ENCODE measurements at regions not wholly inside any gene's neighbourhood (a gene's known extent, or its start where the extent isn't known, plus 50 kb on each side); places are given as distances from the start of the nearest gene placed in this dataset.

DNA sequence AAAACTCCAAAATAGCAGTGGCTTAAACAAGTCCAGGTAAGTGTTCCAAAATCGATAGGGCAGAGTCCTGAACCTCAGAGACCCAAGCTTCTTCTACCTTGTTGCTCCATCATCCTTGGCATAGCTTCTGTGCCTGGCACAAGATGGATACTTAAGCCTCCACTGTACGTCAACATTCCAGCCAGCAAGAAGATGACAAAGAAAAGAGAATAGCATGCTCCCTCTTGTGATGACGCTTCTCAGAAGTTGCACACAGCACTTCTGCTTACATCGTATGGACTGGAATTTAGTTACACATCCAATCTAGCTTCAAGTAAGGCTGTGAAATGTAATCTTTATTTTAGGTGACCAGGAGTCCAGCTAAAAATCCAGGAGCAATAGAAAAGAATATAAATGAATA is 227.4 kb downstream of the ESM1 start:
- TF ChIP-seq, protein P1, sequence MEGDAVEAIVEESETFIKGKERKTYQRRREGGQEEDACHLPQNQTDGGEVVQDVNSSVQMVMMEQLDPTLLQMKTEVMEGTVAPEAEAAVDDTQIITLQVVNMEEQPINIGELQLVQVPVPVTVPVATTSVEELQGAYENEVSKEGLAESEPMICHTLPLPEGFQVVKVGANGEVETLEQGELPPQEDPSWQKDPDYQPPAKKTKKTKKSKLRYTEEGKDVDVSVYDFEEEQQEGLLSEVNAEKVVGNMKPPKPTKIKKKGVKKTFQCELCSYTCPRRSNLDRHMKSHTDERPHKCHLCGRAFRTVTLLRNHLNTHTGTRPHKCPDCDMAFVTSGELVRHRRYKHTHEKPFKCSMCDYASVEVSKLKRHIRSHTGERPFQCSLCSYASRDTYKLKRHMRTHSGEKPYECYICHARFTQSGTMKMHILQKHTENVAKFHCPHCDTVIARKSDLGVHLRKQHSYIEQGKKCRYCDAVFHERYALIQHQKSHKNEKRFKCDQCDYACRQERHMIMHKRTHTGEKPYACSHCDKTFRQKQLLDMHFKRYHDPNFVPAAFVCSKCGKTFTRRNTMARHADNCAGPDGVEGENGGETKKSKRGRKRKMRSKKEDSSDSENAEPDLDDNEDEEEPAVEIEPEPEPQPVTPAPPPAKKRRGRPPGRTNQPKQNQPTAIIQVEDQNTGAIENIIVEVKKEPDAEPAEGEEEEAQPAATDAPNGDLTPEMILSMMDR (IDR thresholded peaks at IDR 0.05), result no peak
- TF ChIP-seq EP300 (IDR thresholded peaks at IDR 0.05) (no peak), POLR2AphosphoS5 (IDR thresholded peaks at IDR 0.05) (no peak), POLR2A (IDR thresholded peaks at IDR 0.05) (no peak)
- no peak overlapping the region for H3K27ac ChIP-seq
- 69 to 79% (median 72%) methylated on average over 4 of the region's 4 CpGs for WGBS, 5 donors

DNA sequence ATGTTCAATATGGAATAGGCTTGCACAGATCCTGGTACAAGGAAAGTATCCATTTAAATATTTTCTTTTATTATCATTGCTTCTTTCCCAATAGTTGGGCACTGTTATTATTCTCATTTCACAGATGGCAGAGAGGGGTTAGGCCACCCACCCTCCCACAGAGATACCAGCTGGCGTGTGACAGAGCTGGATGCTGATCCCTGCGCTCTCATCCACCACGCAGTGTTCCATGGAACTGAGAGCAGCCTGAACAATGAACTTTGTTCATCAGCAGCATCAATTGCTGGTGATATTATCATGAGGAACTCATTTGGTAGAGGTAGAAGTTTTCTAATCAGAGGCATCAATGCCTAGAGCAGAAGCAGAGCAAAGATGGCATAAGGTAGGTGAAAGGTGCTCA is 227.9 kb downstream of the ESM1 start:
- H3K4me3 ChIP-seq, result no peak overlapping the region
- intact Hi-C loops (cut with DNase I; ENCODE audit: low total_unique reads), result no loop called here
- TF ChIP-seq, protein P1 (IDR thresholded peaks at IDR 0.05), result no peak
- TF ChIP-seq EP300 (IDR thresholded peaks at IDR 0.05) (no peak), POLR2A (IDR thresholded peaks at IDR 0.05) (no peak), POLR2AphosphoS5 (IDR thresholded peaks at IDR 0.05) (no peak)

More for the DNA sequence above, 227.4 kb downstream of the ESM1 start:
- DNase-seq, result peak in 1 of 2 donors; percentile 43
- H3K4me3 ChIP-seq, result no peak overlapping the region
- no peaks in the 10 kb centered on the region for H3K9me3 ChIP-seq
- no peaks in the 10 kb centered on the region for H3K36me3 ChIP-seq
- H3K4me1 ChIP-seq, result no peaks in the 10 kb centered on the region
- intact Hi-C loops (cut with DNase I; ENCODE audit: low total_unique reads), result no loop called here
- H3K27me3 ChIP-seq, result no peaks in the 10 kb centered on the region

DNA sequence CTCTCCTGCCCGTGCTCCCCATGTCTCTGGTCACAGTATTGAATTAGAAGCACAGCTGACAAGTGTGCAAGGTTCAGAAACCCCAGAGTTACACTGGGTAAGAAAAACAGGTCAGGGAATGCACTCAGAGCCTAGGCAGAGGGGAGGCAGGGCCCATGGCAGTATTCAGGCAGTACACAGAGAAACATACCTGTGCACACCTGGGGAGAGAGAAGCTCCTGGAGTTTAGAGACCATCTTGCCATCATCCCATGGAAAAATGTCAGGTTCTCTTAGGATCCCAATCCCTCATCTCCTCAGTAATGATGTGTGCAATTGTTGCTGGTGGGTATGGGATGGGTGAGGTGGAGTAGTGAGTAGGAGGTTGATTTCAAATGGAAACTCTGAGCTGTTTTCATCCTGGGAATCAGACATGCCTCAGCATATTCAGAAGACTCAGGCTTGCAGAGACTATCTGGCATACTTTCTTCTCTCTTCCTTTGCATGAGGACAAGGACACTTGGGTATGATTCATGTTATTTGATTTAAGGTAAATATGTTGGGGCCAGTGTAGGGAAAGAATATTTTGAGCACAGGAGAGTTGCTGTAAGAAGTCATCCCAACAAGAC is 228.5 kb downstream of the ESM1 start:
- H3K9me3 ChIP-seq, result no peaks in the 10 kb centered on the region
- H3K27me3 ChIP-seq, result no peaks in the 10 kb centered on the region
- intact Hi-C loops (cut with DNase I; ENCODE audit: low total_unique reads), result no loop called here
- DNase-seq, result no peak
- WGBS, 5 donors, result 85 to 94% (median 91%) methylated on average over 1 of the region's 1 CpG
- no peaks in the 10 kb centered on the region for H3K4me1 ChIP-seq
- TF ChIP-seq EP300 (IDR thresholded peaks at IDR 0.05) (no peak), POLR2AphosphoS5 (IDR thresholded peaks at IDR 0.05) (no peak), POLR2A (IDR thresholded peaks at IDR 0.05) (no peak)
- TF ChIP-seq, protein P1 (IDR thresholded peaks at IDR 0.05), result no peak
- H3K27ac ChIP-seq, result no peak overlapping the region
- H3K4me3 ChIP-seq, result no peak overlapping the region
- no peaks in the 10 kb centered on the region for H3K36me3 ChIP-seq

More for the DNA sequence above, 227.9 kb downstream of the ESM1 start:
- Histone ChIP-seq H3K4me1 (no peaks in the 10 kb centered on the region), H3K36me3 (no peaks in the 10 kb centered on the region), H3K9me3 (no peaks in the 10 kb centered on the region), H3K27me3 (no peaks in the 10 kb centered on the region), H3K27ac (no peak overlapping the region)
- DNase-seq, result no peak
- WGBS, 5 donors, result 89 to 98% (median 97%) methylated on average over 3 of the region's 3 CpGs

DNA sequence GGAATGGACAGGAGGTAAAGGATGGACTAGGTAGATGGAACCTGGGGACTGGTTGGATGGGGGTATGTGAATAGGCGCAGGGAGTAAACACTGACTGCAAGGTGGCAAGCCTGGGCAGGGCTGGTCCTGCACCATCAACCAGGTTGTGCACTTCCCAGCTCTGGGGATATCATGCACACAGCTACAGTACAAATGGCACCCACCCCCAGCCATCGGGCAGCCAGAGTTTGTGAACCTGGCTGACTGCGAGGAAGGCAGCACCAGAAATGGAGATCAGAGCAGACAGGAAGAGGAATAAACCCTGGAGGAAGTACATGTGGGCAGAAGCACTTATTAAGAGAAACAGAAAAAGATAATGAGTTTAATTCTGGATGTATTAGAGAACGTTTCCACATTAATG is 229.1 kb downstream of the ESM1 start:
- no peak overlapping the region for H3K4me3 ChIP-seq
- H3K27ac ChIP-seq, result no peak overlapping the region
- WGBS, 5 donors, result 76 to 86% (median 83%) methylated on average over 4 of the region's 4 CpGs
- H3K4me1 ChIP-seq, result no peaks in the 10 kb centered on the region
- DNase-seq, result no peak
- TF ChIP-seq POLR2AphosphoS5 (IDR thresholded peaks at IDR 0.05) (no peak), EP300 (IDR thresholded peaks at IDR 0.05) (no peak), POLR2A (IDR thresholded peaks at IDR 0.05) (no peak)
- TF ChIP-seq, protein P1 (IDR thresholded peaks at IDR 0.05), result no peak
- no peaks in the 10 kb centered on the region for H3K9me3 ChIP-seq
- intact Hi-C loops (cut with DNase I; ENCODE audit: low total_unique reads), result no loop called here
- no peaks in the 10 kb centered on the region for H3K36me3 ChIP-seq
- no peaks in the 10 kb centered on the region for H3K27me3 ChIP-seq

All from stomach (tissue), 8 donors.